ENCODE measurements at regions not wholly inside any gene's neighbourhood (a gene's known extent, or its start where the extent isn't known, plus 50 kb on each side); places are given as distances from the start of the nearest gene placed in this dataset.

- peaks cover 0 to 29% (median 22%) of the 10 kb centered on the region in 3 donors for H3K4me1 ChIP-seq (ENCODE audit: control insufficient read depth in 2 of 3, insufficient read depth in 2 of 3, low read depth in 1 of 3, low read length in 3 of 3)
- TF ChIP-seq CTCF (IDR thresholded peaks at IDR 0.05; ENCODE audit: borderline replicate concordance, extremely low read depth, insufficient read depth), result no peak
- no peak overlapping the region for H3K9ac ChIP-seq (ENCODE audit: low read length in 3 of 3)
- no peaks in the 10 kb centered on the region for H3K27me3 ChIP-seq (ENCODE audit: control insufficient read depth, insufficient read depth, low read length)
- no peaks in the 10 kb centered on the region for H3K36me3 ChIP-seq (ENCODE audit: control insufficient read depth in 2 of 3, insufficient read depth in 3 of 3, low read length in 3 of 3)
- intact Hi-C loops (cut with DNase I), result no loop called here
- FAIRE-seq, result no peak
- H3K4me3 ChIP-seq (ENCODE audit: low read length in 3 of 3), result no peak overlapping the region
- no peak overlapping the region for H3K27ac ChIP-seq (ENCODE audit: low read depth in 2 of 2, low read length in 2 of 2)
- H3K9me3 ChIP-seq (ENCODE audit: control insufficient read depth in 2 of 3, insufficient read depth in 1 of 3, low read length in 3 of 3), result no peaks in the 10 kb centered on the region
- peak in 2 of 5 donors; percentile 19 to 65 for DNase-seq
These were observed 57.4 kb upstream of the BMP2 start for GRCh38 chr20:6709910-6710595.

- intact Hi-C loops (cut with DNase I), result no loop called here
- peak in 3 of 5 donors; percentile 36 to 86 (median 62) for DNase-seq
- TF ChIP-seq CTCF (IDR thresholded peaks at IDR 0.05; ENCODE audit: borderline replicate concordance, extremely low read depth, insufficient read depth), result no peak
These were observed 59.5 kb upstream of the BMP2 start for GRCh38 chr20:6708010-6708409.

GRCh38 chr20:6707321-6707831 is 60.1 kb upstream of the BMP2 start:
- intact Hi-C loops (cut with DNase I), result no loop called here
- no peak for TF ChIP-seq CTCF (IDR thresholded peaks at IDR 0.05; ENCODE audit: borderline replicate concordance, extremely low read depth, insufficient read depth)
- peaks cover 0 to 46% (median 28%) of the 10 kb centered on the region in 3 donors for H3K4me1 ChIP-seq (ENCODE audit: control insufficient read depth in 2 of 3, insufficient read depth in 2 of 3, low read depth in 1 of 3, low read length in 3 of 3)
- H3K27me3 ChIP-seq (ENCODE audit: control insufficient read depth, insufficient read depth, low read length), result no peaks in the 10 kb centered on the region
- no peak overlapping the region for H3K27ac ChIP-seq (ENCODE audit: low read depth in 2 of 2, low read length in 2 of 2)
- no peak overlapping the region for H3K9ac ChIP-seq (ENCODE audit: low read length in 3 of 3)
- no peak overlapping the region for H3K4me3 ChIP-seq (ENCODE audit: low read length in 3 of 3)
- no peak for DNase-seq
- no peak for FAIRE-seq
- no peaks in the 10 kb centered on the region for H3K9me3 ChIP-seq (ENCODE audit: control insufficient read depth in 2 of 3, insufficient read depth in 1 of 3, low read length in 3 of 3)
- no peaks in the 10 kb centered on the region for H3K36me3 ChIP-seq (ENCODE audit: control insufficient read depth in 2 of 3, insufficient read depth in 3 of 3, low read length in 3 of 3)

More at GRCh38 chr20:6708010-6708409, 59.5 kb upstream of the BMP2 start:
- H3K9me3 ChIP-seq (ENCODE audit: control insufficient read depth in 2 of 3, insufficient read depth in 1 of 3, low read length in 3 of 3), result no peaks in the 10 kb centered on the region
- no peak overlapping the region for H3K4me3 ChIP-seq (ENCODE audit: low read length in 3 of 3)
- FAIRE-seq, result no peak
- H3K36me3 ChIP-seq (ENCODE audit: control insufficient read depth in 2 of 3, insufficient read depth in 3 of 3, low read length in 3 of 3), result no peaks in the 10 kb centered on the region
- no peaks in the 10 kb centered on the region for H3K27me3 ChIP-seq (ENCODE audit: control insufficient read depth, insufficient read depth, low read length)
- H3K9ac ChIP-seq (ENCODE audit: low read length in 3 of 3), result no peak overlapping the region
- H3K4me1 ChIP-seq (ENCODE audit: control insufficient read depth in 2 of 3, insufficient read depth in 2 of 3, low read depth in 1 of 3, low read length in 3 of 3), result peaks cover 0 to 46% (median 28%) of the 10 kb centered on the region in 3 donors
- no peak overlapping the region for H3K27ac ChIP-seq (ENCODE audit: low read depth in 2 of 2, low read length in 2 of 2)
